NAMALWA (cell line): ENCODE measurements at regions not wholly inside any gene's neighbourhood (a gene's known extent, or its start where the extent isn't known, plus 50 kb on each side); places are given as distances from the start of the nearest gene placed in this dataset.

Experiments
- DNase-seq: peaks from one replicate; pipeline ENCODE4 v3.0.0-alpha.2; 2015; ENCODE audit warnings: low spot score

DNA sequence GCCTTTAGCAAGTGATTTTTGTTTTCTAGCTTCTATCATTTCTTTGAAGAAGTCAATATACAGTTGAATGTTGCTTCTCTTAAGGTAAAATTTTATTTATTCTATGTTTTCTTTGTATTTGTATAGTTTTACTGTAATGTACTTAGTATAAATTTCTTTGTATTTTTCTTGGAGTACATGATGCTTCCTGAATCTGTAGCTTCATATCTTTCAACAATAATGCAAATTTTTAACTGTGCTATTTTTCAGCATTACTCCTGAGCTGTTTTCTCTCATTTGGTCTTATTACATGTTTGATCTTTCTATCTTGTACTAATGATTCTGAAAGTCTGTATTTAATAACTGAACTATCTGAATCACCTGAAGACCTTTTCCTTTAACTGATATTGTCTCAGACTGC is 253.9 kb upstream of the NXPH2 start:
- no peak for DNase-seq

DNA sequence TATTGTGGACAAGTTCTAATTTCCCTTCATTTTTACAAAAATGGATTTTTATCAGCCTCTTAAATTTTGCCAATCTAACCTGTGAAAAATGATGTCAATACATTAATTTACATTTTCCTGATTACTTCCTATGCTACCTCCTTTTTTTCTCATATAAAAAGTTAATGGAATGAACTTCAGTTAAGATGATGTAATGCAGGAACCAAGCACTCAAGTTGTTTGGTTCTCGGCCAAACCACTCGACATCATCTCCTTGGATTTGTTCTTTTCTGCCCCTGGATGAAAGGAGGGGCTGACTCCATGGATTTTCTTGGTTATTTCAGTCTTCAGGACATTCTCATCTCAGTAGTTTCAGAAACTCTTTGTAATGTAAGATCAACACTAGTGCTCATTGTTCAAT is 253.1 kb upstream of the NXPH2 start:
- DNase-seq: no peak

DNA sequence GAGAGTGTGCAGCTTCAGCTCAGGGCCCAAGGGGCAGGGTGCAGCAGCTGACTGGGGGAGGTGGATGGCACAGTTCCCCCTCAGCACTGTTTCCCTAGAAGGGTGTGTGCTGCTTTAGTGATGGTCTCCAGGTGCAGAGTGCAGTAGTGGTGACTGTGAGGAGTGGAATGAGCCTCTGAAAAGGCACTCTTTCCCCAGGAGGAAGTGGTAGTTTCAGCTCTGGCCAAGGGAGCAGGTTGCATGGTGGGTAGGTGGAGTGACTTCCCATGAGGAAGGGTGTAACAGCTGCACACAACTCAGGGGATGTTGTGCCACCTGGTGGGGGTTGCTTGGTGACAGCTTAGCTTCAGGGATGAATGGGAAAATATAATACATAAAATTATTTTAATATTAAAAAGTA is 251.5 kb upstream of the NXPH2 start:
- peak; percentile 36 for DNase-seq

DNA sequence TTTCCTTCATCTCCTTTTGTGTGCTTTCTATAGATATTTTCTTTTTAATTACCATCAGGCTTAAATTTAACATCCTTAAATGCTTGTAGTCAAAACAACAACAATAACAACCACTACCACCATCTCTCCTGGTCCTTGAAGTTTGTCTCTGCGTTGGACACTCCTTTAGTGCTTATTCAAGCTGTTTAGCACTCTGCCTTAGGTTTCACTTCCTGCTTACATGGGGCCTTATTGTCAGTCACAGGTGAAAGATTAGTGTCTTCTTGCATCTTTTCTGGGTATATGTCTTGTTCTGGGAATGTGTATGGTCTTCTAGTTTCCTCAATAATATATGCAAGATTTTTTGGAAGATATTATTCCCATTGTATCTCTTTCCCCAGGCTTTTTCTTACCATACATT is 240.1 kb upstream of the NXPH2 start:
- DNase-seq: no peak

DNA sequence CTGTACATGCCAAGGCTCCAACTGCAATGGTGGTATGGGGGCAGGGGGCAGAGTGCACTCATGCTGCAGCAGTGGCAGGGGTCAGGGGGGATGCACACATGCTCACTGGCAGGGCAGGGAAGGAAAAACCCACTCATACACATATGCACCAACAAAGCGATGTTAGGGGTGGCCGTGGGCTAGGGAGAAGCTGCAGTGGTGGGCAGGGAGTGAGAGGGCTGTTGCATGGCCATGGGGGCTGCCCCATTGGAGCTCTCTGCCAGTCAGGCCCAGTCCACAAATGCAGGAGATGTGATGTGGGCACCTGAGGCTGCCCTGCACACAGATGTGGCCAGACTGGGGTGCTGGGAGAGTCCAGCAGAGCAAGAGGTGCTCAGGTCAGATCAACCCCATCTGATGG is 238.1 kb upstream of the NXPH2 start:
- DNase-seq: no peak

DNA sequence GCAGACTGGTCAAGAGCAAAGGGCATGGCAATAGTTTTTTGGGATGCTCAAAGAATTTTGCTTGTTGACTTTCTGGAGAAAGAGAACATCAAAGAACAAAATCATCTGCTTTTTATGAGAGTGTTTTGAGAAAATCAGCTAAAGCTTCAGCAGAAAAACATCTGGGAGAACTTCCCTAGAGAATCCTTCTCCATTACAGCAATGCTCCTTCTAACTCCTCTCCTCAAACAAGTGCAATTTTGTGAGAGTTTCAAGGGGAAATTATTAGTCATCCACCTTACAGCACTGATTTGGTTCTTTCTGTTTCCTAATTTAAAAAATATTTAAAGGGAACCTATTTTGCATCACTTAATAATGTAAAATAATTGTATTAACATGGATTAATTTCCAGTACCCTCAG is 226.9 kb upstream of the NXPH2 start:
- DNase-seq: no peak

DNA sequence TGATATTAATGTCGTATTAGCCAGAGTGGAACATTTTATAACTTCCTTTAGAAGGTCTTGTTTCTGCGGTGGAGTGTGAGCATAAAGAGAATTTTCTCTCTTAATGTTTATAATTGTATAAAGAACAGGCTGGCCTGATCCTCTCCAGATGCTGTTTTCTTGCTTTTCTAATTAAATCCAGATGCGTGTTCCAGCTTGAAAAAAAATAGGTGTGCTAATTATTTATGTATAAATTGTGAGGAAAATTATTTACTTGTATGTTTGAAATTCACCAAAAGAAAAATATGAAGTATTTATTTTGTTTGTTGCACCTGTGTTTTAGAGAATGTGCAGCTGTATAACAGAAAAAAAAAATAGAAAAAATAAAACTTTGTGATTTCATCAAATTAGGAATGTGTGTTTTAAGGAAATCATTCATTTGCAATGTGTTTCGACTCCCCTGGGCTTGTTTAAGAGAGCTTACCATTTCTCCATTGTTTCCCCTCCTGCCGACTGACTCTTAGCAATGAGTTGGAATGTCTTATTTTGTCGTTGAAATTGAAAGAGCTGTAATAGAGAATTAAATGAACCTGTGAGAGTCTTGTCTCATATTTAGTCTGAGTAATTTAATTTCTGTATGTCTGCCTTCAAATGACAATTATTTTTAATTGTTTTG is 220.1 kb upstream of the NXPH2 start:
- DNase-seq: no peak

DNA sequence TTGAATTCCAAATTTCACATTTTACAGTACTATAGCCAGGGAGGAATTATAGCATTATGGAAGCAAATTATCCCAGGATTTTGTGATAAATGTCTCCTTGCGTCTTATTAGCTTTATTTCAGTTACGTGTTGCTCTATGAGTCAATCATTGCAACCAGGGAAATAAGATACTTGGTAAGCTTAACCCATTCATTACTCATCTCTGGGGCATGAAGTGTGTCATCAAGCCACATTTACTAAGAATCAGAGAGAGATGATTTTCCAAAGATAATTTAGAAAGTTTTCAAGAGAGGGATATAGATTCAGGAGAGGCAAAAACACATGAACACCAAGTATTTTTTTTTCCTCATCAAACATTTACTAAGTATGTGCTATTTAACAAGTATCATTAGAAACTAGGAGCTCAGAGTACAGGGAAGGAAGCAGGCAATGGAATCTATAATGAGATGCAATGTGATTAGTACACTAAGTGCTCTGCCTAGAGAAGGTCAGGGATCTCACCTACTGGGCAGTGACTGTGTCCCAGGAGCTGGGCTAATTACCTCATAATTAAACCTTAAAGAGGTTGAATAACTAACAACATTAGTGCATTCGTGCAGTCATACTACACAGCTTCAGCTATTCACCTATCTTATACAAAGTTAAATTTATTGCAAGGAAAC is 217.8 kb upstream of the NXPH2 start:
- DNase-seq: no peak

DNA sequence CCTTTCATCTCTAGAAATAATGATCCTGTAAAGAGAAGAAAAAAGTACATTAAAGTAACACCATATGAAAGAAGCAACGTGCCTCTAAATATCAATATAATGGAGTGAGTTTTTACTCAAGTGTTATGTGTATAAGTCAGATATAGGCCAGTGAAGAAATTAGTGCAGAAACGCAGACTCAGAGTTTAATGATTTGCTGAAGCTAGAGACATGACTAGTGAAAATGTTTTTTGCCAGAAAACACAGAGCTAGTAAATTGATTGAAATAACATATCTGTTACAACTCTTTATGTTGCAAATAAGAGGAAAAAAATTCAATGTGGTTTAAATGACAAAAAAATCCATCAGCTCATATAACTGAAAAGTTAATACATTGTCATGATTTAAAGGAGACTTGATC is 217.2 kb upstream of the NXPH2 start:
- no peak for DNase-seq

DNA sequence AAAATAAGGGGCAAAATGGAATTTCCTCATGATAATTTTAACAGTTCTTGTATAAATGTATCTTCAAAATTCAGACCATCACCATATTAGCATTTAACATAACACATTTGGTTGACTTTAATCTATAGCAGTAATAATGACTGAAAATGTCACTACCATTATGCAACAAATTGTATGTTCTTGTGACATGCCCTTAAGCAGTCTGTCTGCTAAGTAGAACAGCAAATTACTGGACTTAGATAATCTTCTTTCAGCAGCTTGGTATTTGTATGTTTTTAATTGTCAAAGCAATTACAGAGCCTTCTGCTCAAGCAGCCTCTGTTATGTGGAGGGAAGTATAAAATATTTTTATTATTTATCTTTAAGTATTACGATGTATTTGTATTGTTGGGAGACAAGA is 214.3 kb upstream of the NXPH2 start:
- DNase-seq: no peak

DNA sequence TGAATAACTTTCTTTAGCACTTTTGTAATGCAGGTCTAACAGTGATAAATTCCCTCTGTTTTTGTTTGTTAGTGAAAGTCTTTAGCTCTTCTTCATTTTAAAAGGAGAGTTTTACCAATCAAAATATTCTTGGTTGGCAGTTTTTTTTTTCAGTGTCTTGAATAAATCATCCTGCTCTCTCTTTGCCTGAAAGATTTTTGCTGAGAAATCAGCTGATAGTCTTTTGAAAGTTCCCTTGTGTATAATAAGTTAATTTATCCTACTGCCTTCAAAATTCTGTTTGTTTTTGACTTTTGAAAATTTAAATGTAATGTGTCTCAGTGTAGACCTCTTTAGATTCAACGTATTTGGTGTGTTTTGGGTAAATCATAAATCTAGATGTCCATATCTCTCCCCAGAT is 205.7 kb upstream of the NXPH2 start:
- DNase-seq: no peak

DNA sequence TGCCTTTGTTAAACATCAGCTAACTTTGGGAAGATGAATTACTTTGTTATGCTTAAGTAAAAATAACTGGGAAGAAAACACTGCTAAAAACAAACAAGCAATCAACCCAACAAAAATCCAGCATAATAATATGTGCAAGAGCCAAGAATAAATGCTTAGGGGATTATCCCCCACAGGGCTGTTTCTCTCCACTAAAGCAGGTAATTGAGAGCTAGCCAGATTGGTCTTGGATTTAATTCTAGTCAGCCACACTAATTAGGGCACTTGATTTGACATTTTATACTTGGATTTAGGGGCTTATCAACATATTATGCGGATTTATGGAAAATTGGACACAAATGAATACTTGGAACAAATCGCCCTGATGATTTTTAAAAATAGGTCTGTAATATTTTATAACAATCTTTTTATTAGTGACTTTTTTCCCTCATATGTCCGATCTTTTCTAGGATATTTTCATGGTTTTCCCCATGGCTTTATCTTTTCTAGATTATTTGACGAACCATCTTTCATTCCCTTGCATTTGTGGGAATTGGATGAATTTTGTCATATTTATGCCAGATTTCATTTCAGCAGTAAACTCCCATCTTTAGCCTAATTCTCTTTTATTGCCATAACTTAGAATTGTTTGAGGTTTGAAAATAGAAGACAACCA is 199.1 kb upstream of the NXPH2 start:
- DNase-seq: no peak

DNA sequence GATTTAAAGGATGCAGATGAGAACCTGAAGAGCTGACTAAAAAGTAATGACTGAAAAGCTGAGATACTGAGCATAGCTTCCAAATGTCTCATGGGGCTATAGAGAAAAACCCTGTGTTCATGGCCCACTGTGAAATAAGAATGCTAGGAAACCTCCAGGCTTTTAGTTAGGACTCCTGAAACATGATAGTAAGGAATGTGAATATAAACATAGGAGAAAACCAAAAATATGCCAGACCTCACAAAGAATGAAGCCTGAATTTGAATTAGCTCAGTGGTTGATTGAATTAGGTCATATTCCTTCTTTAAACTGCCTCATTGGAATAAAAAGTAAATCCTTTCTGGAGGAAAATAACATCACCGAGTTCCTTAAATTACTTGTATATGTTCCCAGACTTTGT is 194.5 kb upstream of the NXPH2 start:
- DNase-seq: no peak

DNA sequence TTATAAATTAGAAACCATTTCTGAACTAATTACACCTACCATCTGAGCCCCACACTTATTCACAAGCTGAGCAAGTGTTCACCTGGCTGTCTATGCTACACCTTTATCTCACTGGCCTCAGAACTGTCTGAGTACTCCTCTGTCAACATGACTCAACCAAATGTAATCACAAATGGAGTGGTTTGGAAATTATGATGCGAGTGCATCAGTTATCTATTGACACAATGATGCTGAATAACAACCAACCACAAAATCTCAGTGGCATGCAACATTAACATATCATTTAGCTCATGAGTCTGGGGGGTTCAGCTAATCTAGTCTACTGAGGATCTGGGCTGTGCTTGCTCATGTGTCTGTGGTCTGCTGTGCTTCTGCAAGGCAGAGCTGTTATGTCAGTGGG is 184.2 kb upstream of the NXPH2 start:
- no peak for DNase-seq

DNA sequence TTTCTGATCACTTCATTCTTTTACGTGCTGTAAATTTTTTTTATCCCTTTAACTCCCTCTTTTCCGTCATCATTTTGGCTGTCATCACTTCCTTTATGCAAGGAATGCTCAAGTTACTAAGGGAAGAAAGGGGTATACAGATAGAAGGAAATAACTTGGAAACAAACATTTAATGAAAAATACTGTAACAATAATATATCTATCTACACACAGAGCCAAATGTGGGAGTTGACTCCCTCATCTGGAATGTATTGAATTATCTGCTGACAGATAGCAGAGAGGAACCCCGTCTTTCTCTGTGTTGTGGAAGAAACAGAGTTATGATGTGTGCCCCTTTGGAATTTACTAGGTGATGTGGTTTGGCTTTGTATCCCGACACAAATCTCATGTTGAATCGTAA is 182.5 kb upstream of the NXPH2 start:
- DNase-seq: no peak

DNA sequence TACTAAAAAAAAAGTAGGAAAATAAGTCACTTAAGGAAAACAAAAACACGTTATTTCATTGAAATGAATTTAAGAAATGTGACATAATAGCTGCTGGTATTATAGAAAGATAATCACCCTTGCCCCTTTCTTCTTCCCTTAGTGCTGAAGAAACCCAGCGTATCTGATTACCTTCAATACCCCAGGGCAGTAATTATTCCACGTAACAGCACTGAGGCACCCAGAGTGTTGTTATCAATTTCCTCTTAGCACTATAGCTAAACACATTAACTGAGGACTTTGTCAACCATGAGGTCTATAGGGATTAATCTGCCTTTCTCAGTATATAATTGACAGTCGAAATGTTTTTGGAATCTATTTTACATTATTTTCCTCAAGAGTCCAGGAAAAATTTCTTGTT is 180.0 kb upstream of the NXPH2 start:
- DNase-seq: no peak

DNA sequence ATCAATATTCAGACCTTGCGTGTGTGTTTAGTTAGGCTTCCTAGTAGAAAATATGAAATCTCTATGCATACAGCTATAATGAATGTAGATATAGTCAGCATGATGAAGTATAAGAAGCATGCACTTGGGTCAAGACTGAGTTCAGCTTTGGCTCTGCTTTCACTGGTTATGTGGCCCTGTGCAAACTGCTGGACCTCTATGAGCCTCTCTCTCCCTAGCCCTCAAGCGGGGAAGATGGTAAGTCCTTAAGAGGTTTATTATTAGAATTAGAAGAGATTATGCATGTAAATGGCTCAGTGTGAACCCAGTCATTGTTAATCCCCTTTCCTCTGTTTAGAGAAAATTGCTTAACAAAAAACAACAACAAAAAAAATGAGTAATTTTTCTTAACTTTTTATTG is 178.8 kb upstream of the NXPH2 start:
- no peak for DNase-seq

DNA sequence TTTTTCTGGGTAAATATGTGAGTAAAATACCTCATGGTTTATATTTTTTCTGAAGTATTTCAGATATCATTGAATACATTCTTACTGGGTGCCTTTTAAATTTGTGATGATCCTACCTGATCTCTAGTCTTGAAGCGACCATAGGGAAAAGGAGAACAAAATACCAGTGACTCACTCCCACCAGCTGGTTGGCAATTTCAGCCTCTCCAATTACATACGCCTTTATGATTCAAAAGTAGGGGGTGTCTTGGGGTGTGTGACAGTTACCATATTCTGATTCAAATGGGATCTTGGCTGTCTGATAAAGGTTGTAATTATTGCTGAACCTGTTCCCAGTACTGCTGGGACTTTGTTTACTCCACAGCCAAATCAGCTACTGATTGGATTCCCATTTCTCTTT is 175.9 kb upstream of the NXPH2 start:
- no peak for DNase-seq

DNA sequence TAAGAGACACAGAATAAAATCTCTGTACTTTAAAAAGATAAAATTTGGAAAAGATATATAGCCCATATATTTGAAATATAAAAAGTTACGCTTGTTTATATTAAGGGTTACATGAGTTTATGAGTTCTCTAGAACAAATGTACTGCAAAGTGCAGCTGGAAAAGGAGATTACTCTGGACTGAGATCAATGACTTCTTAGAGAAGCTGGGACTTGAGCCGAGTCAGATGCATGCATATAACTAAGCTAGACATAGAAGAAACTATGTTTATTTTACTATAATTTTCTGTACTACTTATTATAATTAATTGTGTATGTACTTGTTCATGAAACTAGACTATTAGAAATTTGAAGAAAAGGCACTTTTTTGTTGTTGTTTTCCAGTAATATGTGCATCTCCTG is 170.3 kb upstream of the NXPH2 start:
- no peak for DNase-seq

DNA sequence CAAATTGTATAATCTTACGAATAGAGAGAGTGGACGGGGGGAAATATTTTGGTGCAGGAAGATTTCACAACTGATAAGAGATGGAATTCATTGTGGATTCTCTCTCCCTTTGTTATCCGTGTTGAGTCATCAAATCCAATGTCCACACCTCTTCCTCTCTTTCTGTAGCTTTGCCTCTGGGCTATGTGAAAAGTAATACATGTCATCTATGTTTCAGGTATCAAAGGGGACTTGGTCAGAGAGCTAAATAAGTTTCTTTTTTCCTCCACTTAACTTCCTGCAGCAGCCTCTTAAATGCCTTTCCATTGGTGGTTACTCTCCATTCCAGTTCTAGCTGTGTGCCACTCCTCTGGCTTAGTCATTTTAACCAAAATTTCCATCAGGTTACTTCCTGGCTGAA is 169.3 kb upstream of the NXPH2 start:
- no peak for DNase-seq

DNA sequence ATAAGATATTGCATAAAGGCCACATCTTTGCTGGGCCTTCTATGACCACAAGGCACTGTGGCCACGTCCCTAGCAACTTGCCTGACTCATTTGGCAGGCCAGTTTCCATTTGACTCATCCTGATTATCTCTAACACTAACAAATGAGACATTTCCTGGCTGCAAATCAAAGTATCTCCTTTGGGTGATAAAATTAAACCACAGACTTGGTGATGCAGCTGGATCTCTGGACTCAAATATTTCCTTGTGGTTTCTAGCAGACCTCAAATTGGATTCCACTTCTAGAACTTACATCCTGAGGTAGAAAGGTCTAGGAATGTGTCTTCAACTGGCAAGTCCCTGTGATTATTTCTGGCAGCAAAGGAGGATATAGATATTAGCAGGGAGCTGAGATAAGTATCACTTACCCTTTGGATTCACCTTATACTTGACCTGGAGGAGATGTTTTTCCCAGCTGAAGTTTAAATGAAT is 167.9 kb upstream of the NXPH2 start:
- DNase-seq: no peak

DNA sequence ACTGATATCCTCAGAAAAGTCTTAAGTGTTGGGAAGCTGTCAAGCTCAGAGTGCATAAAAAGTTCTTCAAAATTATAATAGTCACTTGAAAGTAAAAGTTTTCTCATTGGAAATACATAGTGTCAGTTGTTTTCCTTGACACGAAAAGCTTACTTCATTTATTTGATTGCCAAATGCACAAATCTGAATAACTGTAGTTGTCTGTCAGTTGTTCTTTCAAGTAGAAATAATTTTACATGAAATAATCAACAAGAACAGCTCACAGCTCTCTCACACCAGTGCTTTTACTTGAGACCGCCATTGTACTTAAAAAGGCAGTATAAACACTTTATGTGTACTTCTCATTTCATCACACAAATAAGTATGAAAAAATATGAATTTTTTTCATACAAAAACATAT is 163.3 kb upstream of the NXPH2 start:
- DNase-seq: no peak

DNA sequence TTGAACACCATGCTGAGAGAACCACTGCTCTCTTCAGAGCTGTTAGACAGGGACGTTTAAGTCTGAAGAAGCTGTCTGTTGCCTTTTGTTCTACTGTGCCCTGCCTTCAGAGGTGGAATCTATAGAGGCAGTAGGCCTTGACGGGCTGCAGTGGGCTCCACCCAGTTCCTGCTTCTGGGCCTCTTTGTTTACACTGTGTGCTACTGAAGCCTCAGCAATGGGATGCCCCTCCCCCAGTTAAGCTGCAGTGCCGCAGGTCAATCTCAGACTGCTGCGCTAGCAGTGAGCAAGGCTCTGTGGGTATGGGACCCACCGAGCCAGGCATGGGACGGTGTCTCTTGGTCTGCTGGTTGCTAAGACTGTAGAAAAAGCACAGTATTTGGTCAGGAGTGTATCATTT is 162.3 kb upstream of the NXPH2 start:
- DNase-seq: no peak
